Kasumi-1 (cell line): ENCODE measurements at regions not wholly inside any gene's neighbourhood (a gene's known extent, or its start where the extent isn't known, plus 50 kb on each side); places are given as distances from the start of the nearest gene placed in this dataset.

ENCODE experiments used
- DNase-seq, 2 experiments: peaks; one replicate each; lab custom pipeline; 2025; lab: John Stamatoyannopoulos, UW

GRCh38 chr13:55245005-55245644 lies 1895.6 kb upstream of the PRR20A start:
- DNase-seq, result peak; percentile 11 to 12

DNA sequence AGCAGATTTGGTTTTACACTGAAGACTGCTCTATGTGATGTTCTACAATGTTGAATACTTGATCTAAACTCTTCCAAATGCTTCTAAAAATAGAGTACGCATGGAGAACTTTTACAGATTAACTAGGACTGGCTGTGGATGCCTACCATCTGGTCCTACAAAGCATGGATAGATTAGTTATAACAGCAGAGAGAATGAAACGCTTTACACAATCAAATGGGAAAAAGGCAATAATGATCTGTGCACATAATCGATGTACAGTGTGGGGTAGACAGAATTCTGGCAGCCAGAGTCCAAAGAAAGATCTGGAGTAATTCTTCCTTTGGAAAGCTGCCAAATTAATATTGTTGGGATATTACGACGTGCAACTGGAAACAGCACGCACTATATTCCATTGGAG lies 1885.5 kb upstream of the PRR20A start:
- DNase-seq, result no peak

GRCh38 chr13:55263045-55263444 lies 1877.7 kb upstream of the PRR20A start:
- peak; percentile 35 to 54 for DNase-seq

GRCh38 chr13:55266644-55267043 lies 1874.1 kb upstream of the PRR20A start:
- DNase-seq, result no peak

DNA sequence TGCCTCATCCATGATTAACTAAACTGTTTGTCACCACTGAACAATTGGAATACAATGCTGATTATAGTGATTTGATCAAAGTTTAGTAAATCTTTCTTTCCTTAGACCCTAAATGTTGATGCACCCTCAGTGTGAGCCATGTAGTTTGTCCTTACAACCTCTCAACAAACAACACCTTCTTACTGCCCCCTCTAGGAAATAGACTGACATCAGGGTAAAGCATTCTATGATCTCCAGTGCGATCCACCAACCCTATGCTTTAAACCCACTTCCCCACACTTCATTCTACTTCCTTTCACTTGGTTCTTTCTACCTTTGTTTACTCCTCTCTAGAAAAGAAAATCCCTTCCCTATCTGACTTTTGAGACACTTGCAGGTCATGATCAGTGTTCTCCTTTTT lies 1842.5 kb upstream of the PRR20A start:
- DNase-seq, result no peak

DNA sequence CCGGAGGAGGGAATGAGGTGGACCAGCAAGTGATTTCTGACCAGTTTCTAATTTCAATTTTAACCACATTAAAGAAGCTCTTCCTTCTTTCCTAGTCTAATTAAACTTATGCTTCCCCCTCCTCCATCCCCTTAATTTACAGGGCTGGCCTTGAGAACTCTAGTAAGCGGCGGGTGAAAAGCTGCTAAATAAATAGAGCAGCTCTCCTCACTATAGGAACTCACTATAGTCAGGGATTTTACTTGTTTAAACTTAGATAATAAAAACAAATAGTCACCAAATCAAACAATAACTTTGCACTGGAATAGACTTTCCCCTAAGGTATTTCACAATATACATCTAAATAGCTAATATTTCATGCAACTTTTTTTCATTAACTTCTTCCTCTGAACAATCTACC lies 1838.2 kb upstream of the PRR20A start:
- DNase-seq, result no peak

DNA sequence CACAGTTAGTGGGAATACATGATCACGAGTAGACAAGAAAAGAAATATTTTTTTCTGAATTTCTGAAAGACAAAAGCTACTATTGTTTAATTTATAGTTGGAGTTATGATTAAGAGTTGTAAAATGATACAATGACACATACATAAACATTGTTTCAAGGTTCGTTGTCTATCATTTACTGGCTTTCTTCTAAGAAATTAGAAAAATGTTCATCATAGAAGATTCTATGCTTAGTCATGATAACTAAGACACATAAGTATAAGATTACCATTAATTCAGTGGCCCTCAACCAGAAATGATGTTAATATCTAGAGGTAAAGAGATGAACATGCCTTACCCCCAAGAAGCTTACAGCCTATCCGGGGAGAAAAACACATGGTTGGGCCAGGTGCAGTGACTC lies 1832.8 kb upstream of the PRR20A start:
- DNase-seq, result no peak

- no peak for DNase-seq
Observed at GRCh38 chr13:55341891-55342290, 1798.8 kb upstream of the PRR20A start.

DNA sequence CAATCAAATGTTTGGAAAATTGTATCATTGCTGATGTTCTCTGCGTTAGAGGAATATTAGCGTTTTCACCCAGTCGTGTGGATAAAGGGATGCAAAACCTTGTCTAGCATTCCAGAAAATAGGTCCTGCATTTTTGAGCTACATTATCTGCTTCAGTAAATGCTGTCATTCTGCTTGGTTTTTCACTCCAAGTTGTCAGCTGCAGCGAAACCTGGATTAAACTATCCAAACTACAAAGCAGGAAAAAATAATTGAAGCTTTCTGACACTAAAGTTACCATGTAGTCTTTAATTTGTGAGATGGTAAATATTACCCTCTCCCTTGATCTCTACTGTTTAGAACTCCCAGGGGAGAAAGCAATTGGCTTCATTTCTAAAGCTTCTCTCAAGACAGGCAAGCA lies 1795.5 kb upstream of the PRR20A start:
- no peak for DNase-seq

DNA sequence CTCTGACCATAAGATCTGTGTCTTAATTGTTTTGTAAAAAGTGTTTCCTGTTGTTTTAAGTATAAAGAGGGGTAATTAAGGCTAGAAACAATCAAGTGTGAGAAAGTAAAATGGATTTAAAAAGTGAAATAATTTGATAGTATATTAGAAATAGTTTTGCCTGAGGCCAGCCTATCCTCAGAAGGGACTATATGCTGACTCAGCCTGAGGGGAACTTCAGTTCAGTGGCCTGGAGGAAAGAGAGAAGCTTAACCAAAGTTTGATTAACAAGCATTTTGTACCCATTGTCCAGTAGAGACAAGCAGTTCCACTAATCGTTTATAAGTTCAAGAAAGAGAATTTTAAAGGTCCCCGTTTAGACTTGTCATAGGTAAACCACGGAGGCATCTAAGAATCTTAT lies 1793.2 kb upstream of the PRR20A start:
- no peak for DNase-seq

GRCh38 chr13:55359067-55359466 lies 1781.7 kb upstream of the PRR20A start:
- no peak for DNase-seq

- DNase-seq, result no peak
Observed at GRCh38 chr13:55361141-55361540, 1779.6 kb upstream of the PRR20A start.

GRCh38 chr13:55366676-55367075 lies 1774.0 kb upstream of the PRR20A start:
- DNase-seq, result no peak

GRCh38 chr13:55394470-55394869 lies 1746.2 kb upstream of the PRR20A start:
- no peak for DNase-seq

GRCh38 chr13:55402870-55403269 lies 1737.8 kb upstream of the PRR20A start:
- no peak for DNase-seq

- no peak for DNase-seq
Observed at GRCh38 chr13:55403887-55404487, 1736.7 kb upstream of the PRR20A start.

- DNase-seq, result no peak
Observed at GRCh38 chr13:55410398-55411330, 1730.1 kb upstream of the PRR20A start.

- no peak for DNase-seq
Observed at GRCh38 chr13:55418095-55418494, 1722.6 kb upstream of the PRR20A start.

DNA sequence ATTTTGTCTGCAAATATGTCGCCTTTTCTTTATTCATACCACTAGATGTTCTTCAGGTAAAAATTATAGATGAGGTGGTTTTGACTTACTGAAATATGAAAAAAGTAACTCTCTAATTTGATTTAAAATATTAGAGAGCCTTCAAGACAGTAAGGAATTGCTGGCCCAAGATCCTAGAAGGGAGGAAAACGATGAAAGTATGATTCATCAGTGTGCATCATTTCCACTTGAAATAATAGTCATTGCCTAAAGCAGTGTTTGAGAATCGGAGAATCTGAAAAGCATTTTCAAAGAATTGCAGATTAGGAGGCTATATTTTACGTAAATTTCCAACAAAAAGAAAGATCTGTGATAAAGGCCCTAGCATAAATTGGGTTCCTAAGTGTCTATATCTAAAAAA lies 1707.9 kb upstream of the PRR20A start:
- no peak for DNase-seq

DNA sequence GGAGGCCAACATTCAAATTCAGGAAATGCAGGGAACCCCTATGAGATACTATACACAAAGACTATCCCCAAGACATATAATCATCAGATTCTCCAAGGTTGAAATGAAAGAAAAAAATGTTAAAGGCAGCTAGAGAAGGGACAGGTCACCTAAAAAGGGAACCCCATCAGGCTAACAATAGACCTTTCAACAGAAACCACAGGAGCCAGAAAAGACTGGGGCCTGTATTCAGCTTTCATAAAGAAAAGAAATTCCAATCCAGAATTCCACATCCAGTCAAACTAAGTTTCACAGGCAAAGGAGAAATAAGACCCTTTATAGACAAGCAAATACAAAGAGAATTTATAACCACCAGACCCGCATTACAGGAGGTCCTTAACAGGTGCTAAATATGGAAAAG lies 1703.6 kb upstream of the PRR20A start:
- DNase-seq, result no peak

GRCh38 chr13:55439450-55439849 lies 1701.3 kb upstream of the PRR20A start:
- DNase-seq, result no peak

GRCh38 chr13:55440465-55441085 lies 1700.1 kb upstream of the PRR20A start:
- DNase-seq, result no peak

GRCh38 chr13:55464222-55464621 lies 1676.5 kb upstream of the PRR20A start:
- DNase-seq, result no peak
